Adrenal gland (tissue), 5 donors: ENCODE measurements at regions not wholly inside any gene's neighbourhood (a gene's known extent, or its start where the extent isn't known, plus 50 kb on each side); places are given as distances from the start of the nearest gene placed in this dataset.

Source experiments
- POLR2A ChIP-seq, 2 donors: fragments of 450-650 bp; IDR thresholded peaks; one replicate each; pipeline ENCODE4 v1.6.1; 2017; ENCODE audit warnings: antibody characterized with exemption in 2 of 2, mild to moderate bottlenecking in 2 of 2, moderate library complexity in 1 of 2
- TF ChIP-seq, protein P1 (sequence below), 6 experiments: fragments of 450-650 bp in 4 of 6; fragments of 200-600 bp in 2 of 6; sonication (generic) in 1 of 6; IDR thresholded peaks; 1 replicate in 5 of 6; 2 replicates in 1 of 6; pipeline versions ENCODE4 v1.5.1 to v1.8.0; 2016 to 2021; ENCODE audit warnings: antibody characterized with exemption in 6 of 6, mild to moderate bottlenecking in 2 of 6, moderate library complexity in 1 of 6
- donor health status: DM: no; HTN: no; CAD: no.

DNA sequence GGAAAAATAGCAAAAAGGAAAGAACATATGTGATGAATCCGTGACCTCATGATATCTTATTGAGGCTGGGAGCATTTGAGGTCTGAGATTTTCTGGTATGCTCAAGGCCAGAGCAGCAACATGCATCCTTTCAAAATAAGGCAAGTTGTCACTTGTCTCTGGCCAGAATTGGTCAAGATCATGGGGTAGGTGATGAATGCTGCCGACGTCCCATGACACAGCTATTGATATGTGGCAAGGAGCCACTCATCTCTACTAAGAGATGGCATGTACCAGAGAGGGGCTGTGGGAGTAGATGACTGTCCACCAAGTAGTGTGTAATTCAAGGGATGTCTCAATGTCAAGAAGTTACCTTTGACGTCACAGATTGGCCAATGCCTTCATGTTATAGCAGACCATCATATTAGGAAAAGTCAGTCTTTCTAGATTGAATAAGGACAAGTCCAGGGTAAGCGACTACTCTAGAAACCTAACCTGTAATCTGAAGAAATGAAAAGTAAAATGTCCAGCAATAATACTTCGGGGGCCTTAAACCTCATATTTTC is 527.4 kb downstream of the BMP2 start:
- TF ChIP-seq POLR2A (IDR thresholded peaks at IDR 0.05), result no peak
- TF ChIP-seq, protein P1, sequence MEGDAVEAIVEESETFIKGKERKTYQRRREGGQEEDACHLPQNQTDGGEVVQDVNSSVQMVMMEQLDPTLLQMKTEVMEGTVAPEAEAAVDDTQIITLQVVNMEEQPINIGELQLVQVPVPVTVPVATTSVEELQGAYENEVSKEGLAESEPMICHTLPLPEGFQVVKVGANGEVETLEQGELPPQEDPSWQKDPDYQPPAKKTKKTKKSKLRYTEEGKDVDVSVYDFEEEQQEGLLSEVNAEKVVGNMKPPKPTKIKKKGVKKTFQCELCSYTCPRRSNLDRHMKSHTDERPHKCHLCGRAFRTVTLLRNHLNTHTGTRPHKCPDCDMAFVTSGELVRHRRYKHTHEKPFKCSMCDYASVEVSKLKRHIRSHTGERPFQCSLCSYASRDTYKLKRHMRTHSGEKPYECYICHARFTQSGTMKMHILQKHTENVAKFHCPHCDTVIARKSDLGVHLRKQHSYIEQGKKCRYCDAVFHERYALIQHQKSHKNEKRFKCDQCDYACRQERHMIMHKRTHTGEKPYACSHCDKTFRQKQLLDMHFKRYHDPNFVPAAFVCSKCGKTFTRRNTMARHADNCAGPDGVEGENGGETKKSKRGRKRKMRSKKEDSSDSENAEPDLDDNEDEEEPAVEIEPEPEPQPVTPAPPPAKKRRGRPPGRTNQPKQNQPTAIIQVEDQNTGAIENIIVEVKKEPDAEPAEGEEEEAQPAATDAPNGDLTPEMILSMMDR (IDR thresholded peaks at IDR 0.05), result no peak
